Vagina (tissue), 2 donors: ENCODE measurements at regions not wholly inside any gene's neighbourhood (a gene's known extent, or its start where the extent isn't known, plus 50 kb on each side); places are given as distances from the start of the nearest gene placed in this dataset.

Experiments
- POLR2AphosphoS5 ChIP-seq, 2 donors: sonication (generic); formaldehyde crosslinking; IDR thresholded peaks; one replicate each; pipeline ENCODE4 v1.9.0; 2017; ENCODE audit warnings: antibody characterized with exemption in 2 of 2, mild to moderate bottlenecking in 2 of 2, low read depth in 1 of 2; ENCODE audit not compliant: insufficient read depth in 1 of 2
- TF ChIP-seq, protein P1 (sequence below), 3 experiments: fragments of 450-650 bp in 2 of 3; fragments of 200-600 bp in 1 of 3; sonication (generic) in 1 of 3; IDR thresholded peaks; one replicate each; pipeline ENCODE4 v1.5.1; 2017 to 2019; ENCODE audit warnings: antibody characterized with exemption in 3 of 3, mild to moderate bottlenecking in 2 of 3, moderate library complexity in 2 of 3

DNA sequence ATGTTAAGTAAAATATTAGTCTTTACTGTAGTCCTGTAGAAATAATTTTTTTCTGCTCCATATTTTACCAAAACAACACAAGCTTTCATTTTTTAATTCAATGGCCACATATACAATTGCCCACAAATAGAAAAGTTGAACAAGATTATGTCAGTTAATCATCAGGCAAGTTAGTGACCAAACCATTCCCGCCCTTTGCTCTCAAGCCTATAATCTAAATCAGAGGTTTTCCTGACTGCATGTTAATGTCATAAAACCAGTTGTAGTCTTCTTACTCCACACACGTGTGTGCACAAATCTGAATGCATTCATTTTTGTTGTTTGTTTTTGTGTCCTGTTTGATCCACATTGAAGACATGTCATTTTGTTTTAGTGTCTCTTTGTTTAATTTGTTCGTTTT, 1357.7 kb upstream of the GJE1 start:
- TF ChIP-seq, protein P1, sequence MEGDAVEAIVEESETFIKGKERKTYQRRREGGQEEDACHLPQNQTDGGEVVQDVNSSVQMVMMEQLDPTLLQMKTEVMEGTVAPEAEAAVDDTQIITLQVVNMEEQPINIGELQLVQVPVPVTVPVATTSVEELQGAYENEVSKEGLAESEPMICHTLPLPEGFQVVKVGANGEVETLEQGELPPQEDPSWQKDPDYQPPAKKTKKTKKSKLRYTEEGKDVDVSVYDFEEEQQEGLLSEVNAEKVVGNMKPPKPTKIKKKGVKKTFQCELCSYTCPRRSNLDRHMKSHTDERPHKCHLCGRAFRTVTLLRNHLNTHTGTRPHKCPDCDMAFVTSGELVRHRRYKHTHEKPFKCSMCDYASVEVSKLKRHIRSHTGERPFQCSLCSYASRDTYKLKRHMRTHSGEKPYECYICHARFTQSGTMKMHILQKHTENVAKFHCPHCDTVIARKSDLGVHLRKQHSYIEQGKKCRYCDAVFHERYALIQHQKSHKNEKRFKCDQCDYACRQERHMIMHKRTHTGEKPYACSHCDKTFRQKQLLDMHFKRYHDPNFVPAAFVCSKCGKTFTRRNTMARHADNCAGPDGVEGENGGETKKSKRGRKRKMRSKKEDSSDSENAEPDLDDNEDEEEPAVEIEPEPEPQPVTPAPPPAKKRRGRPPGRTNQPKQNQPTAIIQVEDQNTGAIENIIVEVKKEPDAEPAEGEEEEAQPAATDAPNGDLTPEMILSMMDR (IDR thresholded peaks at IDR 0.05): no peak
- no peak for TF ChIP-seq POLR2AphosphoS5 (IDR thresholded peaks at IDR 0.05; ENCODE audit: insufficient read depth in 1 of 2, low read depth in 1 of 2)
